ENCODE measurements at regions not wholly inside any gene's neighbourhood (a gene's known extent, or its start where the extent isn't known, plus 50 kb on each side); places are given as distances from the start of the nearest gene placed in this dataset.

GRCh38 chr19:31166206-31166605 is 183.0 kb downstream of the TSHZ3 start:
- Histone ChIP-seq H3K9ac (replicated peaks in 1 of 4; ENCODE audit: extremely low read depth in 1 of 4, low read depth in 3 of 4, low read length in 3 of 4) (no peak overlapping the region), H3K23me2 (ENCODE audit: low read depth, low read length) (no peaks in the 10 kb centered on the region), H3K14ac (ENCODE audit: insufficient read length) (no peak overlapping the region), H2BK20ac (ENCODE audit: low read length) (no peak overlapping the region), H3K4me3 (ENCODE audit: extremely low read depth in 1 of 4, insufficient read depth in 2 of 4, low read depth in 3 of 4, low read length in 4 of 4) (no peak overlapping the region), H3K4me1 (replicated peaks in 1 of 4; ENCODE audit: control insufficient read depth in 3 of 4, insufficient read depth in 4 of 4, low read length in 3 of 4) (no peaks in the 10 kb centered on the region), H2AK5ac (ENCODE audit: low read depth, low read length) (no peak overlapping the region), H2BK15ac (ENCODE audit: low read length) (no peak overlapping the region), H2BK12ac (ENCODE audit: low read depth, low read length) (no peak overlapping the region), H3K27me3 (replicated peaks in 1 of 4; ENCODE audit: control insufficient read depth in 3 of 4, extremely low read depth in 1 of 4, insufficient read depth in 3 of 4, low read length in 3 of 4) (no peaks in the 10 kb centered on the region; a peak in 1 of 7 replicates), H3K23ac (ENCODE audit: insufficient read length) (no peak overlapping the region), H3K36me3 (ENCODE audit: control insufficient read depth in 2 of 4, insufficient read depth in 4 of 4, low read length in 3 of 4) (no peaks in the 10 kb centered on the region), H3K4ac (replicated peaks; ENCODE audit: insufficient read length, low read depth, low read length) (no peak overlapping the region), H2BK5ac (ENCODE audit: low read depth, low read length) (no peak overlapping the region), H3K9me3 (ENCODE audit: insufficient read depth in 2 of 2, low read depth in 1 of 2, low read length in 1 of 2) (no peaks in the 10 kb centered on the region), H3K56ac (replicated peaks; ENCODE audit: insufficient read length, low read depth, low read length) (no peak overlapping the region), H3K18ac (ENCODE audit: extremely low read depth, low read length) (no peak overlapping the region), H3K79me2 (ENCODE audit: control insufficient read depth in 1 of 2, insufficient read depth in 2 of 2, low read length in 2 of 2) (no peaks in the 10 kb centered on the region), H4K20me1 (replicated peaks in 1 of 2; ENCODE audit: control insufficient read depth in 1 of 2, insufficient read depth in 2 of 2, low read length in 2 of 2) (no peaks in the 10 kb centered on the region), H3K27ac (ENCODE audit: low read depth, low read length) (no peak overlapping the region), H2AFZ (ENCODE audit: low read length) (no peak overlapping the region), H4K91ac (replicated peaks; ENCODE audit: insufficient read length, low read length) (no peak overlapping the region), H3K79me1 (ENCODE audit: low read depth, low read length) (no peaks in the 10 kb centered on the region), H3K4me2 (ENCODE audit: insufficient read depth in 1 of 2, low read depth in 2 of 2, low read length in 2 of 2) (no peak overlapping the region), H2BK120ac (replicated peaks; ENCODE audit: low read depth, low read length) (no peak overlapping the region), H4K5ac (ENCODE audit: insufficient read length, low read depth, low read length) (no peak overlapping the region), H4K8ac (ENCODE audit: extremely low read depth, insufficient read depth, low read length) (no peak overlapping the region)
- no peak for FAIRE-seq
- WGBS, 2 experiments (ENCODE audit: extremely low coverage in 1 of 2, insufficient coverage in 1 of 2, insufficient read length in 1 of 2, insufficient replicate concordance in 2 of 2, low coverage in 1 of 2, low lambda C conversion rate in 2 of 2, missing lambda C conversion rate in 1 of 2) = 71% methylated on average over 2 of the region's 2 CpGs; no CpG with 5 or more reads in 1 of the 2 experiments
- no peak for DNase-seq (ENCODE audit: low read depth in 1 of 2, low spot score in 2 of 2)
- ChIA-PET POLR2A (ENCODE audit: partially characterized antibody) (no interaction called here), CTCF (ENCODE audit: partially characterized antibody) (no interaction called here)
- TF ChIP-seq KDM5A (IDR thresholded peaks at IDR 0.05; ENCODE audit: low read length) = no peak
- TF ChIP-seq SP4 (IDR thresholded peaks at IDR 0.05; ENCODE audit: low read length) = no peak
- no peak for TF ChIP-seq POU5F1 (IDR thresholded peaks at IDR 0.05; ENCODE audit: low read depth, low read length)
- TF ChIP-seq CEBPB (IDR thresholded peaks at IDR 0.05; ENCODE audit: low read depth, low read length) = no peak
- TF ChIP-seq POLR2A (IDR thresholded peaks at IDR 0.05; ENCODE audit: control extremely low read depth in 1 of 2, low read depth in 2 of 2, low read length in 2 of 2) = no peak
- no peak for TF ChIP-seq YY1 (IDR thresholded peaks at IDR 0.05; ENCODE audit: low read depth, low read length)
- no peak for TF ChIP-seq HDAC2 (IDR thresholded peaks at IDR 0.05; ENCODE audit: borderline replicate concordance in 1 of 2, low read depth in 2 of 2, low read length in 2 of 2)
- TF ChIP-seq POLR2AphosphoS5 (IDR thresholded peaks at IDR 0.05; ENCODE audit: low read depth, low read length) = no peak
- TF ChIP-seq HDAC6 (IDR thresholded peaks at IDR 0.05; ENCODE audit: low read depth, low read length) = no peak
- TF ChIP-seq E2F6 (IDR thresholded peaks at IDR 0.05) = no peak
- no peak for TF ChIP-seq TEAD4 (IDR thresholded peaks at IDR 0.05; ENCODE audit: low read depth, low read length)
- no peak for TF ChIP-seq EGR1 (IDR thresholded peaks at IDR 0.05; ENCODE audit: borderline replicate concordance, low read depth, low read length)
- TF ChIP-seq CBX8 (IDR thresholded peaks at IDR 0.05; ENCODE audit: borderline replicate concordance, low read depth, low read length) = no peak
